GM12878 (cell line): ENCODE measurements at regions not wholly inside any gene's neighbourhood (a gene's known extent, or its start where the extent isn't known, plus 50 kb on each side); places are given as distances from the start of the nearest gene placed in this dataset.

Source experiments
- BCL3 ChIP-seq: IDR thresholded peaks from 2 replicates; pipeline ENCODE4 v1.6.1; 2011; ENCODE audit warnings: borderline replicate concordance, low read depth, mild to moderate bottlenecking, moderate library complexity, low read length; ENCODE audit not compliant: insufficient read depth, poor library complexity, severe bottlenecking
- IKZF1 ChIP-seq: fragments of 450-650 bp; conservative IDR thresholded peaks from 2 replicates; pipeline ENCODE4 v1.6.1; 2017; ENCODE audit warnings: antibody characterized with exemption, mild to moderate bottlenecking
- MTA3 ChIP-seq: IDR thresholded peaks from 2 replicates; pipeline ENCODE4 v1.6.1; 2012; ENCODE audit warnings: low read length, inconsistent platforms, borderline replicate concordance
- POLR2AphosphoS5 ChIP-seq: IDR thresholded peaks from 2 replicates; pipeline ENCODE4 v1.6.1; 2011; ENCODE audit warnings: mild to moderate bottlenecking, low read length, inconsistent platforms

GRCh38 chr18:78405763-78406162 lies 573.9 kb upstream of the SALL3 start:
- TF ChIP-seq IKZF1 (no peak), MTA3 (no peak), POLR2AphosphoS5 (no peak), BCL3 (no peak)
